ENCODE measurements at regions not wholly inside any gene's neighbourhood (a gene's known extent, or its start where the extent isn't known, plus 50 kb on each side); places are given as distances from the start of the nearest gene placed in this dataset.

DNA sequence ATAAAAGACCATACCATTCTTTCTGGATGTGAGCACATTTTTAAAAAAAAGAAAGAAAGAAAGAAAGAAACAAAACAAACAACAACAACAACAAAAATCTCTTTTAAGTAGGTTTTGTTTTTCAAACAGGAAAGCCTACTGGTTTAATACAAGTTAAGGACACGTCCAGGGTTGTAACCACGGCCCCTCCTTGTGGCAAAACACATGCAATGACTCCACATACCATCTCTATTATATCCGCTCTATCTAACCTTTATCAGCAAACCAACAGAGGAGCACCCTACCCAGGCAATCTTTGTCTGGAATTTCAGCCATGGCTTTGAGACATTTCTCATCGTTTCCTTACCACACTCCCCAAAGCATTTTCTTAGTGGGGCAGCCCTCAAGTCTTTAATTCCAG, 360.5 kb upstream of the TMPO start:
- in situ Hi-C loops (cut with MboI; ENCODE audit: low pct_unique_long_range_greater_than_20kb, low sequenced_read_pairs, unreplicated experiment) = no loop called here
- TF ChIP-seq, protein P1, sequence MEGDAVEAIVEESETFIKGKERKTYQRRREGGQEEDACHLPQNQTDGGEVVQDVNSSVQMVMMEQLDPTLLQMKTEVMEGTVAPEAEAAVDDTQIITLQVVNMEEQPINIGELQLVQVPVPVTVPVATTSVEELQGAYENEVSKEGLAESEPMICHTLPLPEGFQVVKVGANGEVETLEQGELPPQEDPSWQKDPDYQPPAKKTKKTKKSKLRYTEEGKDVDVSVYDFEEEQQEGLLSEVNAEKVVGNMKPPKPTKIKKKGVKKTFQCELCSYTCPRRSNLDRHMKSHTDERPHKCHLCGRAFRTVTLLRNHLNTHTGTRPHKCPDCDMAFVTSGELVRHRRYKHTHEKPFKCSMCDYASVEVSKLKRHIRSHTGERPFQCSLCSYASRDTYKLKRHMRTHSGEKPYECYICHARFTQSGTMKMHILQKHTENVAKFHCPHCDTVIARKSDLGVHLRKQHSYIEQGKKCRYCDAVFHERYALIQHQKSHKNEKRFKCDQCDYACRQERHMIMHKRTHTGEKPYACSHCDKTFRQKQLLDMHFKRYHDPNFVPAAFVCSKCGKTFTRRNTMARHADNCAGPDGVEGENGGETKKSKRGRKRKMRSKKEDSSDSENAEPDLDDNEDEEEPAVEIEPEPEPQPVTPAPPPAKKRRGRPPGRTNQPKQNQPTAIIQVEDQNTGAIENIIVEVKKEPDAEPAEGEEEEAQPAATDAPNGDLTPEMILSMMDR (IDR thresholded peaks at IDR 0.05; ENCODE audit: extremely low read depth, insufficient read depth, missing control alignments) = no peak
- DNase-seq (ENCODE audit: low spot score) = no peak

DNA sequence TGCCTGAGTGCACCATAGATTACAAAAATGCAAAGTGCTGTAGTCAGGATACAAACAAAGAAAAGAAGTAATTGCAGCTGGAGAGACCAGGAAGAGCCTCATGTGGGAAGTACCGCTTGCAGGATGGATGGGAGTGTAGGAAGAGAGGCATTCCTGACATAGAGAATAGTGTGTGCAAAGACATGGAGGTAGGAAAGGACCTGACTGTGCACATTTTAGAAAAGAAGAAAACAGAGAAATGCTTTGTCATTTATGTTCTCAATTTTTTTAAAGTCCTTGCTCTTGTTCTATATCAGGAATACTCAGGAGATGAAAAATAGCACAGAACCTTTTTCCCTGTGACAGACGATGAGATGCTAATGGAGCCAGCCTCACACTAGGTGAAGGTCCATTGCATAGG, 358.7 kb upstream of the TMPO start:
- DNase-seq (ENCODE audit: low spot score) = no peak
- TF ChIP-seq, protein P1 (IDR thresholded peaks at IDR 0.05; ENCODE audit: extremely low read depth, insufficient read depth, missing control alignments) = no peak
- in situ Hi-C loops (cut with MboI; ENCODE audit: low pct_unique_long_range_greater_than_20kb, low sequenced_read_pairs, unreplicated experiment) = no loop called here

DNA sequence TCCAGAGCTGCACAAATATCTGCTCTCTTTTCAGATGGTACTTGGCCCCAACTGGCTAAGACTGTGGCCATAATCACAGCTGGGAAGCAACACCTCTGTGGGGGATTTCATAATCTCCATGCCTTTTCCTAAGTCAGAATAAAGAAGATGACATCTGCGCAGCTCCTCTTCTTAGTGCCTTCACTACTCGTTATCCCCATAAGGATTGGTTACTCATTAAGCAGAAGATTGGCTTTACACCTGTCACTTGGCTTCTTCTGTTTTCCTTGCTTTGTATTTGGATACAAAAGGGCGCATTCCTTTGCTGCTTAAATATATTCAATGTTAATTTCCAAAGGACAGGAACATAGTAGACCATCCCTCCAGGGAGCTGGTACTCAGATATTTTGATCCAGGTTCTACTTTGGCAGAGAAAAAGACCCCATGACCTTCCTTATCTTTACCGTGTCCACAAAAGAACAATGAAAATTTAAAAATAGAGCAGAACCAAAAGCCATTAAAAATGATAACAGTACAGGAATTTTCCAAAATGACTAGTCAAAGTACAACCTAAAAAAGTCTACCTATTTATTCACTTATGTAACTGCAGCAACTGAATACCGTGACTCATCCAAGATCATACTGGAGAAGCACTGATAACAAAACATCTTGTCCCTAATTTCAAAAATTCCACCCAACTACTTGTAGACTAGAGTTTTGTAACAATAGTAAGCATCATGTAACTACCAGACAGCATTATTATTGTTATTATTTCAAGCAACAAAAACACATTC, 352.3 kb upstream of the TMPO start:
- TF ChIP-seq, protein P1 (IDR thresholded peaks at IDR 0.05; ENCODE audit: extremely low read depth, insufficient read depth, missing control alignments) = no peak
- no peak for DNase-seq (ENCODE audit: low spot score)
- in situ Hi-C loops (cut with MboI; ENCODE audit: low pct_unique_long_range_greater_than_20kb, low sequenced_read_pairs, unreplicated experiment) = no loop called here

DNA sequence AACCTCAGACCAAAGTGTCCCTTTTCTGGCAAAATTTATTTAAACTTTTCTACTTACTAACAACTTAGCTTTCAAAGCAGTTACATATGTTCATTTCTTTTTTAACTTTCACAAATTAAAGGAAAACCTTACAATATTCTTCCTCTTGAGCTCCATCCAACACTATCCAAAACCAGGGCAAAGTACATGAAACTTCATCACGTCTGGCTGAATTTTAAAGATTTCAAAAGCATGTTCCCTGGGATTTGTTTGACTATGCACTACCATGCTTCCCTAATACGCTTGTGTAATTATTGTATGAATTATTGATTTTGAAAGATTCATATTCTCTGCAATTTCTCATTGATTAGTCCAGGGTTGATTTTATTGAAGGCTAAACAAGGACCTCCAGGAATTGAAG, 343.1 kb upstream of the TMPO start:
- DNase-seq (ENCODE audit: low spot score) = no peak
- in situ Hi-C loops (cut with MboI; ENCODE audit: low pct_unique_long_range_greater_than_20kb, low sequenced_read_pairs, unreplicated experiment) = no loop called here
- TF ChIP-seq, protein P1 (IDR thresholded peaks at IDR 0.05; ENCODE audit: extremely low read depth, insufficient read depth, missing control alignments) = no peak

DNA sequence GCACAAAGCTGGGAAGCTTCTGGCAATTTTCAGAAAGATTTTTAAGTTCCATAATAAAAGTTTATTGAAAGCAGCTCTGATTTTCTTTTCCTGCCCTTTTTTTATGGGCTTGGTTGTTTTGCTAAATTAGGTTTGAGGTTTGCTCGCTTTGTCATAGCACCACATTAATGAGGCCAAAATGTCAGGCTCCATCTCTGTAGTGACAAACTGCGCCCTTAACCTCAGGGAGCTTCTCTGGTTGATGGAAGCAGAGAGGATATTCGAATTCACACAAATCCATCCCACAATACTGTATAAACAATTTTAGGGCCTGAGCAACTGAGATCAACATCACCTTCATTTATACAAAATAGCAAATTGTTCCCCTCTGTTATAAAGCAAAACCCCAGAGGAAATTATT, 342.6 kb upstream of the TMPO start:
- no peak for DNase-seq (ENCODE audit: low spot score)
- TF ChIP-seq, protein P1 (IDR thresholded peaks at IDR 0.05; ENCODE audit: extremely low read depth, insufficient read depth, missing control alignments) = no peak
- in situ Hi-C loops (cut with MboI; ENCODE audit: low pct_unique_long_range_greater_than_20kb, low sequenced_read_pairs, unreplicated experiment) = no loop called here

DNA sequence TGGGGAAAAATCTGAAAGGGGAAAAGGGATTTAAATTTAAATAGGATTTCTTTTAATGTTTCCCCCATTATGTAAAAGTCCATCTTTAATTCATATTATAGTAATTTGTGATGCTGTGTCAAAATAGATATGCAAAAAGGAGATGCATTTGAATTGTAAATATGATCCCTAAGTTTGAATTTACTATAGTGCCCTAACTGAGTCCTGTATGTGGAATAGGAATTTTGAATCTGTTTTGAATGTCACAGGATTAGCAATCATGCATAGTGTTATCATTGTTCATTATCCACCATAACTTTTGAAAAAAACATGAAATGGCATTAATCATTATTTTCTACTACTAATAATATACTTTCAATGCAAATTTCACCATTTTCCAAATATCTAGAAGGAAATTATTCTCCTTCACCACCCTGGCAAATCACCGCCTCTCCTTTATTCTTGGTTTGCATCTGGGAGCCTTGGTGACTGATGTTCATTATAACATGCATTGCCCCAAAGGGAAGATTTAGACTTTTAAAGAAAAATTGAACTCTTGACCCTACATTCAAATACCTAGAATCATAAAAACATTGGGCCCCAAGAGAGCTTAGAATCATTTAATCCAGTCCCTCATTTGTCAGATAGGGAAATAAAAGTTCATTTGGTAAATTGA, 341.5 kb upstream of the TMPO start:
- in situ Hi-C loops (cut with MboI; ENCODE audit: low pct_unique_long_range_greater_than_20kb, low sequenced_read_pairs, unreplicated experiment) = no loop called here
- no peak for DNase-seq (ENCODE audit: low spot score)
- TF ChIP-seq, protein P1 (IDR thresholded peaks at IDR 0.05; ENCODE audit: extremely low read depth, insufficient read depth, missing control alignments) = no peak

Data from GM13977 (cell line).